Suppressor macrophage treated with lipopolysaccharide for 4 hours (primary cell): ENCODE measurements at regions not wholly inside any gene's neighbourhood (a gene's known extent, or its start where the extent isn't known, plus 50 kb on each side); places are given as distances from the start of the nearest gene placed in this dataset.

Source experiments
- DNase-seq: peaks from one replicate; pipeline ENCODE4 v3.0.0-alpha.2; 2020

DNA sequence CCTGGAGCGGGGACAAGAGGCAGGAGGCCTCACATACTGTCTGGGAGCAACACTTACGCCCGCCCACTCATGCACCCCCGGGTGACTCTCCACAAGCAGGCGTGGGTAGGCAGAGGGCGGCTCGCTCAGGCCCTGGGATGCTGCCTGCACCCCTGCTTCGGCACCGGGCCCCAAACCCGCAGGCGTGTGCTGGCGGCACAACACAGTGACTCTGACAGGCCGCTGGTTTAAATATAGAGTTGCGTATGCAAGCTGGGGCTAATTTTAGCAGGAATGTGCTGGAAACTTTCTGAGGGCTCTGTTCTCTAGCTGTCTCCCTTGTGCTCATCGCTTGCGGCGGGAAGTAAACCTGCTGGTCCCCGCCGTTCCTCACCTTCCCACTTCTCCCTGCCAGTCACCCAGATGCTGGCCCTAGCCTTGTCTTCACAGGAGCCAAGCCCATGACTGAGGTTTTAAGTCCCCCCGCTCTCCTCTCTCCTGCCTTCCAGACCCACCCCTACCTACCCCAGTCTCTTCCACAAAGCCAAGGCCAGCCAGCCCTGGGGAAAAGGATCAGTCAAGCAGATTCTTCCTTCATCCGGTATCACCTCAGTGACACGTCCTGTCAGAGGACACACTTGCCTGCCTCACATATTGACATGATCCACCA lies 94.5 kb upstream of the FOXP4 start:
- DNase-seq = no peak

DNA sequence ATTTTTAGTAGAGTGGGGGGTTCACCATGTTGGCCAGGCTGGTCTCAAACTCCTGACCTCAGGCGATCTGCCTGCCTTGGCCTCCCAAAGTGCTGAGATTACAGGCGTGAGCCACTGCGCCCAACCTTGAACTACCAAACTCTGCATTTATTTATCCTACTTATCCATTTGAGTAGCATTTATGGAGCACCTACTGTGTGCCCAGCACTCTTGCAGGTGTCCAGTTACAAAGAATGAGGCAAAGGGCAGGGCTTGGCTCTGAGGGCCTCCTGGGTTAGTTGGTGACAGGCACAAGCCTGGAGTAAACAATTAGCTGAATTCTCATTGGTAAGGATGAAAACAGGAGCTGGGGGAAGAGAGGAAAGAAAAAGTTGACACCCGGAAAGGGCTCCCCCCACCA lies 93.4 kb upstream of the FOXP4 start:
- no peak for DNase-seq

DNA sequence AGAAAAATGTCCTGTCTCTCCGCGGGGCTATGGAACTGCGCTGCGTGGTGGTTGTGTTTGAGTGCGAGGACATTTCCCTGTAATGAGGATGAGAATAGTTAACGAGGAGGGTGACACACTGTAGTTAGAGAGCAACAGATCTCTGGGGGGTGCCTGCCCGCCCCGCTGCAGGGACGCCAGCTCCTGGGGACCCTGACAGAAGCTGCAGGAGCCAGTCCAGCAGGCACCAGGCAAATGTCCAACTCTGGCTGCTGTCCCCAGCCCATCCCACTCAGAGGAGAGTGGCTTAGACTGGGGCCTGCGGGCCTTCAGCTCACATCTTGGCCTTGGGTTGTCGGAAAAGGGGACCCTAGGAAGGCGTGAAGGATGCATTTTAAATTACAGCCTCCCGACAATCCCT lies 92.9 kb upstream of the FOXP4 start:
- DNase-seq = no peak

DNA sequence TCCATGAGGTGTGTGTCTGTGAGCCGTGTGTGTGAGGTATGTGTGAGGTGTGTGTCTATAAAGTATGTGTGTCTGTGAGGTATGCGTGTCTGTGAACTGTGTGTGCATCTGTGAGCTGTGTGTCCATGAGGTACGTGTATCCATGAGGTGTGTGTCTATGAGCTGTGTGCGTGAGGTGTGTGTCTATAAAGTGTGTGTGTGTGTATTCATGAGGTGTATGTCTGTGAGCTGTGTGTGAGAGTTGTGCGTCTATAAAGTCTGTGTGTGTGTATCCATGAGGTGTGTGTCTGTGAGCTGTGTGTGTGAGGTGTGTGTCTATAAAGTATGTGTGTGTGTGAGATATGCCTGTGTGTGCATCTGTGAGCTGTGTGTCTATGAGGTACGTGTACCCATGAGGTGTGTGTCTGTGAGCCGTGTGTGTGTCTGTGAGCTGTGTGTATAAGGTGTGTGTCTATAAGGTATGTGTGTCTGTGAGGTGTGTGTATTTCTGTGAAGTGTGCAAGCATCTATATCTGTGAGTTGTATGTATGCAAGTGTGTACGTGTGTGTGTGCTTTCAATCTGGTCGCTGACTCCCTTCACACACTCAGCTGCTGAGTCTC lies 91.9 kb upstream of the FOXP4 start:
- no peak for DNase-seq

DNA sequence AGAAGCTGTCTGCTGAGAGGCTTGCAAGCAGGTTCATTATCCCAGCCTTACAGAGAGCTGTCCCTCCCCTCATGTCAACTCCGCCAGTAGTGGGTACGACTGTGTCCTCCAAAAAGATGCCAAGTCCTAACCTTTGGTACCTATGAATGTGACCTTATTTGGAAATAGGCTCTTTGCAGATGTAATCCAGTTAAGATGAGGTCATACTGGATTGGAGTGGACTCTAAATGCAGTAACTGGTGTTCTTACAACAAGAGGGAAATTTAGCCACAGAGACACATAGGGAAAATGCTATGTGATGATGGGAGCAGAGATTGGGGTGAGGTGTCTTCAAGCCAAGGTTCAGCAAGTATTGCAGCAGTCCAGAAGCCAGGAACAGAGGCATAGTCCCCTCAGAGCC lies 90.8 kb upstream of the FOXP4 start:
- no peak for DNase-seq

DNA sequence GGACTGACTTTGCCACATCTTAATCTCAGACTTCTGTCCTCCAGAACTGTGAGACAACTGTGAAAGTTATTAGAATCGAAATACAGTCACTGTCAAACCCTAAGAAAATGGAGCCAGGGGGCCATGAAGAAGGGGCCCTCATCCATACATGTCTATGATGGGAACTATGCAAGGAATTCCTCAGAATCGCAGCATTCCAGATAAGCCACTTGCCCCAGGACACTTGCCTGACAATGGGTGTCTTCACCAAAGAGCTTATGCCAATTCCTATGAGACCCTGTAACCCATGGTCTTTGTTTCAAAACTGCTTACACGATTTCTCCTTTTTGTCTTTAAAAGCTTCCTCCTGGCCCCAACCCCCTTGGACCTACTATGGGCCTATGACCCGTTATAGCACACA lies 90.4 kb upstream of the FOXP4 start:
- no peak for DNase-seq

DNA sequence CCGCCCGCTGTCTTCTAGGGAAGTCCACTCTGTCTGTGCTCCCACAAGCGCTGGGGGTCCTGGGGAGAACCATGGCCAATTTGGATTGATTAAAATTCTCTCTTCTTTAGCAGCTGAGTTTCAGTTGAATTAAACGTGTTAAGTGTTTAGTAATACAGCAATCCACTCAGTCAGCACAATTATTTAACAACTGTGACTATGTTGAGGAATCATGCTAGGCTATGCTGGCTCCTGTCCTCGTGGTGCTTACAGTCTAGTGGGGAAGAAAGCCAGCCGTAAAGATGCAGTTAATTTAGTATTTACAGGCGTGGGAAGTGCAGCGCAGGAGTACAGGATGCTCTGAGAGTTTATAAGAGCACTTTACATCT lies 88.9 kb upstream of the FOXP4 start:
- no peak for DNase-seq

DNA sequence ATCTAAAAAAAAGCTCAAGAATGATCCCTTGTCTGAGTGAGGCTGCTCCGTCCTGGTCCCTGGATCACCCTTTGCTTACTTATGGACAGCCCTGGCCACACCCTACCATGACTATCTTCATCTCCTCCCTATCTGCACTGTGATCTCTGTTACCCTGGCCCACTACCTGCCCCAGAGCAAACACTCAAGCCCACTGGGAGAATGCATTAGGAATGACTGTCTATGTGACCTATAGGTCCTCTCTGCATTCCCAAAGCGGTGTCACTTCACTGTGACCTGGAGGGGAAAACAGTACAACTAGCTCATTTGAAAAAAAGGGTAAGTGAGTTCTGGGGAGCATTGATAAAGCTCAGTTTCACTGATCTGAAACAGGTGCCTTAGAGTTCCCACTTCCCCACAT lies 86.4 kb upstream of the FOXP4 start:
- no peak for DNase-seq

DNA sequence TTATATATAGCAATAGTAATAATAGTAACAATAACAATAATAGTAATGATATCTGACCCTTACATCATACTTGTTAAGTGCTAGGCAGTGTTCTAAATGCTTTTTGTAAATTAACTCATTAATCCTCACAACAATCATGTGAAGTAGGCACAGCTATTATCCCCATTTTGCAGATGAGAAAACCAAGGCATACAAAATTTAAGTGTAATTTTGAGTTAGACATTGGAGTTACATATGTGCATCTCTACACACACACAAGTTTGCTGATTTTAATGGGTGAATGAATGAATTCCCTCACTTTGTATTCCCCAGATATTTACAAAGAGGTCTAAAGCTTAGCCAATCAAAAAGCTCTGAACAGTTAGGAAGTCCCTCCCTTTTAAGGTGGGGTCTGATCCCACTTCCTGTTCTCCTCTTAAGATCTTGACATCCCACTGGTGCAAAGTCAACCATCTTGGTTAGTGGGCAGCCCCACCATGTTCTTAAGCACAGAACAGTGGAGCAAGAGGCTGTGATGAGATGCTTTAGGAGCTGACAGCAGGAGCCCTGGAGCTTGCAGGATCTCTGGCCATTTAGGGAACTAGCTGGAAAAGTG lies 85.3 kb upstream of the FOXP4 start:
- DNase-seq = no peak

DNA sequence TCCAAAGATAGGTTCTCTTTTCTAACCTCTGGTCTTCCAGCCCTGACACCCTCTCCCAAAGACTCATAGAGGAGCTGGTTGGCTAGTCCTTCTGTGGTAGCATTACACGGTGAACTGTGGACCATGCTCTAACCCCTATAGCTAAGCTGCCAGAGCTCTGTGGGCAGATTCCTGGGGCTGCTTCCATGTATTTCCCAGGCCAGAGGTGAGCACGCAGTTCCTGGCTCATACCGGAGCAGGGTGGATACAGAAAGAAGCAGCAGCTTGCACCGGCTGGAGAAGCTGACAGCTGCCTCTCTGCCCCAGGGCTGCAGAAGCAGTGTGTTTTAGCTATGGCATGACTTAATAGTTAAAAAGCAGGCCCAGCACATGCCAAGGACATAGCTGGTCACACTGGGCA lies 84.1 kb upstream of the FOXP4 start:
- no peak for DNase-seq

DNA sequence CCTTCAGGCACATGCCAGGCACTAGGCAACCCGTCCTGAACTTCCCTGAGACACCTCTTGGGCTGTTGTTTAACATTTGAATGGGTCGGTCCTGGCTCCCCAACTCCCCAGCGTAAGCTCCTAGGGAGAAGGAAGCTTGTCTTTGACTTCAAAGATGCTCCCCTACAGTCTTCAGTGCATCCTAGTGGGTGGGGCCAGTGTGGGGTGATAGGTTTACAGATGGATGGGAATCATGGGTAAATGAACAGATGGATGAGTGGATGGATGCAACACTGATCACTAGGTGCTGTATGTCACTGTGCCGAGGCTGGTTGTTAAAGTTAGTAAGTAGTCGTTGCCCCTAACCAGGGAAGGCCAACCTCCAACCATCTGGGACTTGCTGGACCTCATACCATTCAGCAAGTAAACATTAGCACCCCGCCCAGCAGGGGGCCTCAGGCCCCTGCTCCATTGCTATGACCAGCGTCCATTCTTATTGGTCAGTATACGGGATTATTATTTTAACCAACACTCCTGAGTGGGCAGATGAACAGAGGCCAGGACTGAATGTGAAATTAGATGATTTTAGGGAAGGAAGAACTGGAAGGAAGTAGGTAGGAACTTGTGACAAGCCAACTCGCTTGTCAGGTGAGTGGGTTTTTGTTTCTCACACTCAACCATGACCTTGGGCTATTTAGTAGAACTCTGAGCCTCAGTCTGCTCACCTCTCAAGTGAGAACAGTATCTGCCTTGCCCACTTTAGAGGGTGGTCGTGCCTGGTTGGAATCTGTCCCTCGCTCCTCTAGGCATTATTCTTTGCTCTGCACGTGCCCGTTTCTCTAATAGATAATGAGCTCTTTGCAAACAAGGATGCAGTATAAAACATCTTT lies 82.9 kb upstream of the FOXP4 start:
- DNase-seq = peak; percentile 80

DNA sequence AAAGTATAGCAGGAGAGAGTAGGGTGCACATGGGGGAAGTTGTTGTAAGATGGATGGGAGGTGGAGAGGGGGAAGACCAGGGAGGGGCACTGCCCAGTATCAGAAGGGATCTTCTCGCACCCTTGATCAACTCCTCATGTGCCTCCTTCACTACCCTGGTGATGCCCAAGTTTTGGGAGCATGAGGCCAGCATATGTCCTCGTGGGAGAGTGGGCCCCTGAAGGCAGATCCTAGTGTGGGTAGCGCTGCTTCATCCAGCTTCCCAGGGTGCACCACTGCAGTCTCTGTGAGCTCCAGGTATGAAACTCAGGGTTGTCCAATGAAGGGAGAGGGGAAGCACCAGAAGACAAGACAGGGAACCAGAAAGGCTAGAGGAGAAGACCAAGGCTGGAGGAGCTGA lies 82.2 kb upstream of the FOXP4 start:
- no peak for DNase-seq

DNA sequence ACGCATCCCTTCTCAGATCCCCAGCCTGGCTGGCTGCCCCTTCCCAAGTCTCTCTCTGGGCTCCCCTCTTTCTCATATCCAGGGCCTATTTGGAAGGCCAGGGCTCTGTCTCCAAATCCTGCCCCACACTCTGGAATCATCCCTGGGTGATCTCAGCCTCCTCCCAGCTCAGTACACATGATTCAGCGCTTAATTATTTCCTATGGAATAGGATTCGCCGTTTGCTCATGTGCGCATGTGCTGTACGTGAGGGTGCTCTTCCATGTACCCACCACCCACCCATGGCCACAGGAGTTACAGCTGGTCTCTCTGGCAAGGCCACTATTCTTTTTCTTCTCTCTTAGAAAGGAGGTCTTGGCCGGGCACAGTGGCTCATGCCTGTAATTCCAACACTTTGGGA lies 81.7 kb upstream of the FOXP4 start:
- DNase-seq = no peak

DNA sequence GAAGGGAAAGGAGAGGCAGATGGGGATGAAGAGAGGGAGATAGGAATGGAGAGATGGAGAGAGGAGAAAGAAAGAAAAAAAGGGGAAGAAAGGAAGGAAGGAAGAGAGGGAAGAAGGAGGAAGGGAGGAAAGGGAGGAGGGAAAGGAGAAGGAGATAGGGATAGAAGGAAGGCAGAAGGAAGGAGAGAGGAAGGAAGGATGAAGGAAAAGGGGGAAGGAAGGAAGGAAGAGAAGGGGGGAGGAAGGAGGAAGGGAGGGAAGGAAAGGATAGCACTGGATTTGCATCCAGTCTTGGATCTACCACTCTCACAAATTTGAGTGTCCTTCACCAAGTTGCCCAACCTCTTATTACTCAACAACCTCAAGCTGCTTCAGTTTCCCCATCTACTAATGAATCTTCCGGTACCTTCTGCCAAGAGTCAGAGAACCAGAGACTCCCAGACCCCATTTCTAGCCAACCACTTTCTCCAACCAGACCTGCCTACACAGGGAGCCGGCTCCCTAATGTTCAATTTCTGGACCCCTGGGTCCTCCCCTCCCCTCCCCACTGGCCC lies 79.7 kb upstream of the FOXP4 start:
- peak; percentile 55 for DNase-seq

DNA sequence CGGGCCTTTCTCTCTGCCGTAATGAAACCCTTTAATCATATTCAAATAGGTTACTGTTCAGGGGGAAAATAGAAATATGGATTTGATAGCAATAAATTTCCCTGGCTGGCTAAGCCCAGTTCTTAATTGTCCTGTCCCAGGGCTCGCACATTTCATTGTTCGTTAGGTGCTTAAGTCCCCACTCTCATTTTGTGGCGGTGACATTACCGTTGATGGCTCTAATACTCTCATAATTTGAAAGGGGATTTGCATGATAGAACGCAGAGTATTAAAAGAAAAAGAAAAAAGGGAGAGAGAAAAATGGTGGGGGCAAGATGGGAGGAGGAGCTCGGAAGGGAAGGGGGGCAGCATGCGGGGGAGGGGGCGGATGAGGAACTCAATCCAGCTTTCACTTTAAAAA lies 79.1 kb upstream of the FOXP4 start:
- DNase-seq = no peak

DNA sequence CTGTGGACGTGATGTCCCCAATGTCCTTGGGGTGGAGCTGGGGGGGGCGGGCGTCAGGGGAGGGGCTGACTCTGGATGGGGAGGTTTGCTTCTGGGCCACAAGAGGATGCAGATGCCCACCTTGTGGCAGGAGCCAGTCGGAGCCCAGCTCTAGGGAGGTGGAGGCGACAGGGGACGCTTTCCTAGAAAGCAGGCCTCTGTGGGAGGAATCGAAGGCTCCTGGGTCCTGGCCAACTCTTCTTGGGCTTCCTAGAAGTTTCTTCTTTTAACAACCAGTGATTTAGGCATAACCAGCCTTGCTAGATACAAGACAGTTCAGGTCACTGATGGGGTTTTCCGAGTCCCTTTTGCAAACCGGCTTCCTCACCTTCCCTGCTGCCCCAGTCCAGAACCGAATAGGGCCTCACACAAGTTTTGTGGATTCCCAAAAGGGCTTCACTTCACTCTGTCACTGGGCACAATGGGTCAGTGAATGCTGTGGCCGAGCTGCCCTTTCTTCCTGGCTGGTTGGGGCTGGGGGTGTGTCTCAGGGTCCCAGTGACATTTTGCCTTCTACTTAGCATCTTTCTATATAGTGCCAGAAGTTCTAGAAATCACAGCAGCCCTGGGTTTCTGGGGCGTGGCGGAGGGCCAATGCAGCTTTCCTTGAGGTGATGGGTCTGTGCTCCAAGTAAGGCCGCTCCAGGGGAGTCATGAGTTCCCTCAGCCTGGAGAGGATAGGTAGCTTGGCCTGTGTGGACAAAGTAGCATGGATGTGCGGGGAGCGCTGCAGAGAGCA lies 78.4 kb upstream of the FOXP4 start:
- DNase-seq = no peak

DNA sequence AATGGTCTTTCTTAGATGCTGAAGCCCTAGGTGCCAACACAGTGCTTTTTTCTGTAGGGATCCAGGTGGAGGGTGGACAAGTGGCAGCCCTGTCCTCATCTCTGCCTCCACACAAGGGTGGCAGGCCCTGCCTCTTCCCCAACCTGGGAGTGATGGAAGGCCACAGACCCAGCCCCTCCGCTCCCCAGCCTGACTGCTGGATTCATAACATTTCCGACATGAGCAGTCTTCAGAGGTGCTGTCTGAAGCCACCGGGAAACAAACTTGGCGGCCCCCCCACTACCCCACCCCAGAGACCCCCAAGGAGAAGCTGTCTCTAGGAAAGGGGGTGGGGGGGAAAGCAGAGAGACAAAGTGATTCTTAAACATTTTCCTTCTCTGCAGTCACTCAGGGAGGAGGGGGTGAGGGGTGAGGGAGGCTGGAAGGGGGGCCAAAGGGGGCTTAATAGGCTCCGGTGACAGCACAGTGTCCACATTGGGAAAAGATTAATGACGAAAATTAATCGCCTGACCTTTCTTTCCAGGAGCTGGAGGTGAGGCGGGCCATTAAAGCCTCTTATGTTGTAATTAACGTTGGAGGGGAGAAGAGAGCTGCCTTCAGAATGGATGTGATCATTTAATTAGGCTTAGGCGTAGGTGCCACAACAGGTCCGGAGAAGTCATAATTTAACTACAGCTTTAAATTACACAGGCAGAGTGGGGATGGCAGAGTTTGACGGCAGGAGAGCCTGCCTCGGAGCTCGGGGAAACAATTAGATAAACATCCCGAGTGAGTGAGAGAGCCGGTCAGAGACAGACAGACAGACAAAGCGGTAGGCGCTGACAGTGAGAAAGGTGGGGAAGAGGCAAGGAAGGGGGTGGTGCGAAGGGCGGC lies 76.8 kb upstream of the FOXP4 start:
- DNase-seq = no peak

DNA sequence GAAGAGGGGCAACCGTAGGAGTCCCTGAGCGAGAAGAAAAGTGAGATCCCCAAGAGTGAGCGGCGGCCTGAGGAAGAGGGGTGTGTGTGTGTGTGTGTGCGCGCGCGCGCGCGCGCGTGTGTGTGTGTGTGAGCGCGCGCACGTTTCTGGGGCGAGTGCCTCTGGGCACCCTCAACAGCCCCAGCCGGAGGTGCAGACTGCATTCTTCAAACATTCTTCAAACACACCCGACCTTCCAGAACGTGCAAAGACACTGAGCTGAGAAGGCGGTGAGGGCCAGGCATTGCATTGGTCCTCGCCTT lies 76.2 kb upstream of the FOXP4 start:
- DNase-seq = no peak

DNA sequence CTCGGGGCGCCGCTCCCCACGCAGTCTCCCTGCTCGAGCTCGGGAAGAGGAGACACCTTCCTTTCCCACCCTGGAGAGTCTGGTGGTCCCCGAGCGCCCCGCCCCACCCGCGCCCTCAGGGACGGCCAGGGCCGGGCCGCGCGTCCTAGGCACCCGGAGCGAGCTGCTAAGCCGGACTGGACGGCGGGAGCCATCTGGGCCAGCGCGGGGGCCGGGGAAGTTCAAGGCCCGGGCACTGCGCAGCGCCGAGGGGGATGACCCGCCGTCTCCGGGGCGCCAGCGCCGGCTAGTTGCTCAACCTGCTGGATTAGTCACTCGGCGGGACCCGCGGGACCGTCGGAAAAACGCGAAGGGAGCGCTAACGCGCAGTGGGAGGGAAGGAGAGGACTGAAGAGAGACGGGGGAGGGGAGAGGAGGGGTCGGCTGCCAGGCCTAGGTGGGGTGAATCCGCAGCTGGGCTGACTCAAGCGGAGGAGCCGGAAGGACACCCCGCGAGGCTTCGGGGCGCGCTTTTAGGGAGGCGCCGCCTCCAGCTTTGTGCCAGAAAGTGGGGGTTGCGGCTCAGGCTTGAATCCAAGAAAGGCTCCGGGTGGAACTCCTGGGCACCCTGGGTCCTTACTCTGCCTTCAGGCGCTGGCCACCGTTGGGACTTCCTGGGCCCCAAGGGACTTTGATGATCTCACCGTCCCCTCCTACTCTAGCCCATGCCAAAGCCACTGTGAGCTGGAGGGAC lies 75.7 kb upstream of the FOXP4 start:
- peak; percentile 70 for DNase-seq

DNA sequence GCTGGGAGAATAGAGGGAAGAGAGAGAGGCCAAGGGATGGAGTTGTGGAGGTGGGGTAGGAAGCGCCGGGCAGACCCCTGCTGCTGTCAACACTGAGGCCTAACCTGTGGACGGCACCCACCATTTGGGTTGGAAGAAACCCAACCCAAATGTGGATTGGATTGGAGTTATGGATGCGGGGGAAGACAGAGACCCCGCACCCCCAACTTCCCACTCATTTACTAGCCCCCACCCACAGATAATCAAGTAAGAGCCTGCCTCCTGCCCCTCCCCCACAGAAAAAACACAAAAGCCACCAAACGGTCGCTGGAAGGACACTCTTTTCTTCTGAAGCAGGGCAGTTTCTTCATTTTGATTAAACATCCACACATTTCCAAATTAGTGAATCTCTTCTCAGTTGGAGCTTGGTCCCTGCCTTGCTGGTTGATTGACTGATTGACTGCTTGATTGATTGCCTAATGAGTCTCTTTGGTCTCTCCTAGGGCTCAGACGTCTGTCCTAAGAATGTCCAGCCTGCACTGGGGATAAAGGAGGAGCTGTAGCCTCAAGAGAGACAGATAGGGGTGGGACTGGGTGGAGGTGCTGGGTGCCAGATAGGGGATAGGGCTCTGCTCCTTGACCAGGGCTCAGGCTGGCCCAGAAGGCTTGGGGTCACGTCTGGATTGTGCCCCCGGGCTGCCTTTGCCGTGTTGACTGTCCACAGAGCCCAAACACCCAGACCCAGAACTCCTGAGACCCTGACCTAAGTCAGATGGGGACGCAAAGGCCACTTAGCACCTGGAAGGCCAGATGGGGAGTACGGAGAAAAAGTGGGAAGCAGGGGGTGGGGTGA lies 74.9 kb upstream of the FOXP4 start:
- no peak for DNase-seq
